ENCODE measurements at regions not wholly inside any gene's neighbourhood (a gene's known extent, or its start where the extent isn't known, plus 50 kb on each side); places are given as distances from the start of the nearest gene placed in this dataset.

- TF ChIP-seq TOX (CRISPR knock-in tag; IDR thresholded peaks at IDR 0.05; ENCODE audit: borderline replicate concordance) (no peak), RARB (CRISPR knock-in tag; IDR thresholded peaks at IDR 0.05) (no peak), BACH2 (CRISPR knock-in tag; IDR thresholded peaks at IDR 0.05; ENCODE audit: borderline replicate concordance) (no peak), POU6F1 (CRISPR knock-in tag; IDR thresholded peaks at IDR 0.05; ENCODE audit: borderline replicate concordance, low read depth) (no peak), ZNF70 (CRISPR knock-in tag; IDR thresholded peaks at IDR 0.05) (no peak)
These were observed 441.9 kb downstream of the TMEM121 start for GRCh38 chr14:105968291-105968690.
